ENCODE measurements at regions not wholly inside any gene's neighbourhood (a gene's known extent, or its start where the extent isn't known, plus 50 kb on each side); places are given as distances from the start of the nearest gene placed in this dataset.

DNA sequence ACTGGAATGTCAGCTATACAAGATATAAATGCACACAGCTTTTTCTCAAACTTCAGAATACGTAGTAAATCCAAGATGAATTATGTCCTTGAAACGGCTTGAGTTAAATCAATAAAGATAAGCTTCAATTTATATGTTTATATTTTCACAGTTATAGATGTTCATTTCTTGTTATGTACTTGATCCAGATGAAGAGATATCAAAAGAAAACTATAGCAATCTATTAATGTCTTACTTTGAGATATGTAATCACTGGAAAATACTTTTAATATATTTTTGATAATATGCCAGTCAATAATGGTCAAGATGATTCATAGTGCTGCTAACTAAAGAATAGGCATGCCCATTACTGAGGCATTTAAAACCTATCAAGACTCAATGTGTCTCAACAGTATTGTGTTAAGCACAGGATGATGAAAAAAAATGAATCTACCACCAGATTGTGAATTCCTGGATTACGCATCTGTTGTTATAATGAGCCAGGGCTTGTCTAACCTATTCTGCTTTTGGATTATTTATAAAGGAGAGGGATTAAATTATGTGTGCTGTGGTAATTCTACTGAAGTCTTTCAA, 372.6 kb upstream of the PRR16 start:
- Histone ChIP-seq H3K27ac (ENCODE audit: low read depth, low read length) (no peak overlapping the region), H3K36me3 (ENCODE audit: control insufficient read depth, low read length) (no peaks in the 10 kb centered on the region), H3K9me3 (ENCODE audit: control insufficient read depth, insufficient read depth, low read length) (no peaks in the 10 kb centered on the region), H3K79me2 (ENCODE audit: control insufficient read depth, low read length) (no peaks in the 10 kb centered on the region), H3K4me2 (ENCODE audit: low read length) (no peak overlapping the region), H3F3A (ENCODE audit: control insufficient read depth, insufficient read depth) (no peaks in the 10 kb centered on the region), H3K27me3 (ENCODE audit: control insufficient read depth, low read length) (no peaks in the 10 kb centered on the region), H4K20me1 (ENCODE audit: control insufficient read depth, insufficient read depth, low read depth, low read length) (no peaks in the 10 kb centered on the region), H3K4me1 (ENCODE audit: control insufficient read depth, low read length) (no peaks in the 10 kb centered on the region), H3K9me2 (replicated peaks; ENCODE audit: control insufficient read depth, low read length) (no peaks in the 10 kb centered on the region), H3K4me3 (ENCODE audit: low read length) (no peak overlapping the region)
- TF ChIP-seq EZH2phosphoT487 (IDR thresholded peaks at IDR 0.05; ENCODE audit: borderline replicate concordance, low read length): no peak
- TF ChIP-seq, protein P1, sequence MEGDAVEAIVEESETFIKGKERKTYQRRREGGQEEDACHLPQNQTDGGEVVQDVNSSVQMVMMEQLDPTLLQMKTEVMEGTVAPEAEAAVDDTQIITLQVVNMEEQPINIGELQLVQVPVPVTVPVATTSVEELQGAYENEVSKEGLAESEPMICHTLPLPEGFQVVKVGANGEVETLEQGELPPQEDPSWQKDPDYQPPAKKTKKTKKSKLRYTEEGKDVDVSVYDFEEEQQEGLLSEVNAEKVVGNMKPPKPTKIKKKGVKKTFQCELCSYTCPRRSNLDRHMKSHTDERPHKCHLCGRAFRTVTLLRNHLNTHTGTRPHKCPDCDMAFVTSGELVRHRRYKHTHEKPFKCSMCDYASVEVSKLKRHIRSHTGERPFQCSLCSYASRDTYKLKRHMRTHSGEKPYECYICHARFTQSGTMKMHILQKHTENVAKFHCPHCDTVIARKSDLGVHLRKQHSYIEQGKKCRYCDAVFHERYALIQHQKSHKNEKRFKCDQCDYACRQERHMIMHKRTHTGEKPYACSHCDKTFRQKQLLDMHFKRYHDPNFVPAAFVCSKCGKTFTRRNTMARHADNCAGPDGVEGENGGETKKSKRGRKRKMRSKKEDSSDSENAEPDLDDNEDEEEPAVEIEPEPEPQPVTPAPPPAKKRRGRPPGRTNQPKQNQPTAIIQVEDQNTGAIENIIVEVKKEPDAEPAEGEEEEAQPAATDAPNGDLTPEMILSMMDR (IDR thresholded peaks at IDR 0.05; ENCODE audit: low read depth, low read length, poor library complexity, severe bottlenecking): no peak

DNA sequence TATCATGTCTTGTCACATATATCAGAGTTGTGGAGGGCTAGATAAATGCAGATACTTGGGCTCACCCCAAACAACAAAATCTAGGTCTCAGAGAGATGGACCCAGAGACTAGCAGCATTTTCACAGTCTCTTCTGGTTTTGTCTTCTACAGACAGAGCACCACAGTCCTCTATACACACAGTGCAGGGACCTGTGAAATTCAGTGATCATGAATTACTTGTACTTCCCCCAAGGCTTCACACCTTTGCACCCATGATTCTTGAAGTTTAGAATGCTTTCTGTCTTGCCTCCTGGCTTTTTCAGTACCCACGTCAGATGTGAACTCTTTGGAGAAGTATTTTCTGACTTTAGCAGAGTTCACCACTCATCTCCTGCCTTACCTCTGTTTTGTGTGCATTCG, 371.5 kb upstream of the PRR16 start:
- no peaks in the 10 kb centered on the region for H3F3A ChIP-seq (ENCODE audit: control insufficient read depth, insufficient read depth)
- TF ChIP-seq EZH2phosphoT487 (IDR thresholded peaks at IDR 0.05; ENCODE audit: borderline replicate concordance, low read length): no peak
- TF ChIP-seq, protein P1 (IDR thresholded peaks at IDR 0.05; ENCODE audit: low read depth, low read length, poor library complexity, severe bottlenecking): no peak
- H3K4me3 ChIP-seq (ENCODE audit: low read length): no peak overlapping the region
- H3K36me3 ChIP-seq (ENCODE audit: control insufficient read depth, low read length): no peaks in the 10 kb centered on the region
- no peak overlapping the region for H3K4me2 ChIP-seq (ENCODE audit: low read length)
- no peaks in the 10 kb centered on the region for H3K4me1 ChIP-seq (ENCODE audit: control insufficient read depth, low read length)
- no peaks in the 10 kb centered on the region for H3K79me2 ChIP-seq (ENCODE audit: control insufficient read depth, low read length)
- H3K27ac ChIP-seq (ENCODE audit: low read depth, low read length): no peak overlapping the region
- H4K20me1 ChIP-seq (ENCODE audit: control insufficient read depth, insufficient read depth, low read depth, low read length): no peaks in the 10 kb centered on the region
- no peaks in the 10 kb centered on the region for H3K9me3 ChIP-seq (ENCODE audit: control insufficient read depth, insufficient read depth, low read length)
- no peaks in the 10 kb centered on the region for H3K9me2 ChIP-seq (replicated peaks; ENCODE audit: control insufficient read depth, low read length)
- no peaks in the 10 kb centered on the region for H3K27me3 ChIP-seq (ENCODE audit: control insufficient read depth, low read length)

DNA sequence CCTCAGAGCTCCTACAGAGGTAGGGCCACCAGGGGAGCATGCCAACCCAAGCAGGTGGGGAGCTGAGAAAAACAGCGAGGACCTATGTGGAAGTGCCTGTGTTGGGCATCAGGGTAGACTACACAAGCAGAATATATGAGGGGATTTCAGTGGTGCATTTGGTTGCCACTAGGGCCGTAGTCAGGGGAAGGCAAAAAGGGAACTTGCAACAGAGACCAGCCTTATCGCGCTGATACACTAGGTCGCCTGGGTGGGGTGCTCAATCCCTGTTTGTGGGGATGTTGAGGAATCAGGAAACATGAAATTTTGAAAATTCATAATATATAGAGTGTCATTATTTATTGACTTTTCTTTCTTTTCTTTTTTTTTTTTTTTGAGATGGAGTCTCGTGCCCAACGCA, 370.9 kb upstream of the PRR16 start:
- Histone ChIP-seq H3K9me3 (ENCODE audit: control insufficient read depth, insufficient read depth, low read length) (no peaks in the 10 kb centered on the region), H3K27ac (ENCODE audit: low read depth, low read length) (no peak overlapping the region), H4K20me1 (ENCODE audit: control insufficient read depth, insufficient read depth, low read depth, low read length) (no peaks in the 10 kb centered on the region), H3K4me3 (ENCODE audit: low read length) (no peak overlapping the region), H3K4me2 (ENCODE audit: low read length) (no peak overlapping the region), H3K27me3 (ENCODE audit: control insufficient read depth, low read length) (no peaks in the 10 kb centered on the region), H3K36me3 (ENCODE audit: control insufficient read depth, low read length) (no peaks in the 10 kb centered on the region), H3F3A (ENCODE audit: control insufficient read depth, insufficient read depth) (no peaks in the 10 kb centered on the region), H3K4me1 (ENCODE audit: control insufficient read depth, low read length) (no peaks in the 10 kb centered on the region), H3K79me2 (ENCODE audit: control insufficient read depth, low read length) (no peaks in the 10 kb centered on the region), H3K9me2 (replicated peaks; ENCODE audit: control insufficient read depth, low read length) (no peaks in the 10 kb centered on the region)
- no peak for TF ChIP-seq EZH2phosphoT487 (IDR thresholded peaks at IDR 0.05; ENCODE audit: borderline replicate concordance, low read length)
- TF ChIP-seq, protein P1 (IDR thresholded peaks at IDR 0.05; ENCODE audit: low read depth, low read length, poor library complexity, severe bottlenecking): no peak

All from DOHH2 (cell line).